T47D (cell line): ENCODE measurements at regions not wholly inside any gene's neighbourhood (a gene's known extent, or its start where the extent isn't known, plus 50 kb on each side); places are given as distances from the start of the nearest gene placed in this dataset.

Source experiments
- DNase-seq, 2 experiments: peaks; one replicate each; pipeline versions ENCODE4 v3.0.0 to v3.0.0-alpha.2; 2011 to 2012; ENCODE audit warnings: low read depth in 1 of 2, low spot score in 1 of 2
- JUND ChIP-seq: IDR thresholded peaks from 2 replicates; pipeline ENCODE4 v1.6.1; 2012; ENCODE audit warnings: low read depth
- in situ Hi-C: cut with HindIII; loops from 2 replicates; pipeline ENCODE4 v1.10.0; 2016; ENCODE audit warnings: low sequenced_read_pairs, low pct_unique_long_range_greater_than_20kb

- no peak for TF ChIP-seq JUND
- no peak for DNase-seq
- in situ Hi-C loops: no loop called here
Measured at GRCh38 chr6:40900791-40901190, 138.2 kb downstream of the UNC5CL start.

GRCh38 chr6:40899684-40900155 is 139.3 kb downstream of the UNC5CL start:
- TF ChIP-seq JUND: no peak
- in situ Hi-C loops: no loop called here
- no peak for DNase-seq

GRCh38 chr6:40898073-40898472 is 140.9 kb downstream of the UNC5CL start:
- DNase-seq: no peak
- no peak for TF ChIP-seq JUND
- in situ Hi-C loops: no loop called here

- DNase-seq: no peak
- in situ Hi-C loops: no loop called here
- no peak for TF ChIP-seq JUND
Measured at GRCh38 chr6:40897390-40898003, 141.5 kb downstream of the UNC5CL start.

- no peak for DNase-seq
- in situ Hi-C loops: no loop called here
- no peak for TF ChIP-seq JUND
Measured at GRCh38 chr6:40896696-40897095, 142.3 kb downstream of the UNC5CL start.

- no peak for TF ChIP-seq JUND
- peak; percentile 38 to 69 for DNase-seq
- in situ Hi-C loops: no loop called here
Measured at GRCh38 chr6:40894962-40895799, 143.8 kb downstream of the UNC5CL start.

GRCh38 chr6:40893021-40893420 is 146.0 kb downstream of the UNC5CL start:
- DNase-seq: no peak
- no peak for TF ChIP-seq JUND
- in situ Hi-C loops: no loop called here

- in situ Hi-C loops: no loop called here
- DNase-seq: no peak
- no peak for TF ChIP-seq JUND
Measured at GRCh38 chr6:40892223-40892622, 146.8 kb downstream of the UNC5CL start.

- TF ChIP-seq JUND: no peak
- no peak for DNase-seq
- in situ Hi-C loops: no loop called here
Measured at GRCh38 chr6:40891686-40892085, 147.3 kb downstream of the UNC5CL start.

GRCh38 chr6:40891131-40891530 is 147.9 kb downstream of the UNC5CL start:
- no peak for DNase-seq
- no peak for TF ChIP-seq JUND
- in situ Hi-C loops: no loop called here

GRCh38 chr6:40889137-40889832 is 149.7 kb downstream of the UNC5CL start:
- in situ Hi-C loops: no loop called here
- DNase-seq: no peak

GRCh38 chr6:40888456-40888990 is 150.5 kb downstream of the UNC5CL start:
- no peak for DNase-seq
- TF ChIP-seq JUND: no peak
- in situ Hi-C loops: no loop called here

More at GRCh38 chr6:40889137-40889832, 149.7 kb downstream of the UNC5CL start:
- no peak for TF ChIP-seq JUND
